SKM-1 treated with dmso at 0.1 percent for 144 hours (cell line): ENCODE measurements at regions not wholly inside any gene's neighbourhood (a gene's known extent, or its start where the extent isn't known, plus 50 kb on each side); places are given as distances from the start of the nearest gene placed in this dataset.
"Not testable (repeated sequence)": the region's sequence is repeated elsewhere in the genome, so short reads cannot be mapped to it uniquely, and the experiment has no call there.

ENCODE experiments used
- DNase-seq: peaks from one replicate; lab custom pipeline; 2025; ENCODE audit not compliant: unreplicated experiment; lab: John Stamatoyannopoulos, UW

GRCh38 chr16:62889097-62889496 lies 852.9 kb upstream of the CDH8 start:
- DNase-seq: no peak

- DNase-seq: no peak
Observed at GRCh38 chr16:62883509-62883908, 847.3 kb upstream of the CDH8 start.

GRCh38 chr16:62882552-62883221 lies 846.4 kb upstream of the CDH8 start:
- no peak for DNase-seq

GRCh38 chr16:62876133-62876532 lies 839.9 kb upstream of the CDH8 start:
- DNase-seq: no peak

GRCh38 chr16:62872339-62872738 lies 836.1 kb upstream of the CDH8 start:
- no peak for DNase-seq

GRCh38 chr16:62870554-62870953 lies 834.3 kb upstream of the CDH8 start:
- no peak for DNase-seq

- no peak for DNase-seq
Observed at GRCh38 chr16:62869837-62870236, 833.6 kb upstream of the CDH8 start.

- DNase-seq: no peak
Observed at GRCh38 chr16:62863139-62863538, 826.9 kb upstream of the CDH8 start.

GRCh38 chr16:62853887-62854286 lies 817.6 kb upstream of the CDH8 start:
- no peak for DNase-seq

- DNase-seq: no peak
Observed at GRCh38 chr16:62846399-62847057, 810.3 kb upstream of the CDH8 start.

GRCh38 chr16:62832214-62832613 lies 796.0 kb upstream of the CDH8 start:
- DNase-seq: no peak

GRCh38 chr16:62831235-62831850 lies 795.1 kb upstream of the CDH8 start:
- no peak for DNase-seq

GRCh38 chr16:62829607-62830006 lies 793.4 kb upstream of the CDH8 start:
- DNase-seq: peak; percentile 34

- no peak for DNase-seq
Observed at GRCh38 chr16:62829084-62829483, 792.8 kb upstream of the CDH8 start.

GRCh38 chr16:62821824-62822223 lies 785.6 kb upstream of the CDH8 start:
- no peak for DNase-seq

- no peak for DNase-seq
Observed at GRCh38 chr16:62816971-62817519, 780.8 kb upstream of the CDH8 start.

GRCh38 chr16:62814891-62815290 lies 778.7 kb upstream of the CDH8 start:
- DNase-seq: no peak

- no peak for DNase-seq
Observed at GRCh38 chr16:62805221-62805857, 769.1 kb upstream of the CDH8 start.

- DNase-seq: no peak
Observed at GRCh38 chr16:62794724-62795123, 758.5 kb upstream of the CDH8 start.

GRCh38 chr16:62780081-62780480 lies 743.8 kb upstream of the CDH8 start:
- DNase-seq: not testable (repeated sequence)

GRCh38 chr16:62764572-62764971 lies 728.3 kb upstream of the CDH8 start:
- DNase-seq: no peak

GRCh38 chr16:62760398-62760797 lies 724.2 kb upstream of the CDH8 start:
- no peak for DNase-seq
